Uterus (tissue), 3 donors: ENCODE measurements at regions not wholly inside any gene's neighbourhood (a gene's known extent, or its start where the extent isn't known, plus 50 kb on each side); places are given as distances from the start of the nearest gene placed in this dataset.

Experiments
- DNase-seq, 2 donors: peaks; one replicate each; pipeline ENCODE4 v3.0.0-alpha.2; 2019 to 2020
- H3K27ac ChIP-seq, 2 donors: fragments of 200-600 bp; sonication (generic); 1 replicate in 1 of 2; 2 replicates in 1 of 2; pipeline ENCODE4 v1.5.1; 2016 to 2018
- H3K27me3 ChIP-seq, 2 donors: fragments of 200-600 bp; sonication (generic); one replicate each; pipeline ENCODE4 v1.5.1; 2018 to 2019; ENCODE audit warnings: control low read depth in 1 of 2
- H3K36me3 ChIP-seq, 2 donors: fragments of 200-600 bp; sonication (generic); one replicate each; pipeline ENCODE4 v1.5.1; 2019; ENCODE audit warnings: control low read depth in 1 of 2
- H3K4me1 ChIP-seq, 2 donors: fragments of 200-600 bp; sonication (generic); one replicate each; pipeline ENCODE4 v1.5.1; 2018 to 2019; ENCODE audit warnings: control low read depth in 1 of 2
- H3K4me3 ChIP-seq, 2 donors: fragments of 200-600 bp; sonication (generic); 1 replicate in 1 of 2; 2 replicates in 1 of 2; pipeline ENCODE4 v1.5.1; 2018 to 2019; ENCODE audit warnings: mild to moderate bottlenecking in 1 of 2
- H3K9me3 ChIP-seq, 2 donors: fragments of 200-600 bp; sonication (generic); one replicate each; pipeline ENCODE4 v1.5.1; 2019; ENCODE audit warnings: control low read depth in 1 of 2
- CTCF ChIP-seq, 4 experiments: fragments of 200-600 bp in 2 of 4; fragments of 450-650 bp in 2 of 4; sonication (generic) in 2 of 4; IDR thresholded peaks; one replicate each; pipeline ENCODE4 v1.5.1; 2016 to 2019; ENCODE audit warnings: antibody characterized with exemption in 4 of 4, mild to moderate bottlenecking in 2 of 4, moderate library complexity in 1 of 4
- POLR2A ChIP-seq, 2 donors: fragments of 450-650 bp; IDR thresholded peaks; one replicate each; pipeline ENCODE4 v1.6.1; 2016; ENCODE audit warnings: antibody characterized with exemption in 2 of 2, mild to moderate bottlenecking in 1 of 2, moderate library complexity in 1 of 2
- intact Hi-C: fragments of 100-400 bp; cut with DNase I; formaldehyde crosslinking; loops from one replicate; pipeline ENCODE4 v1.15.1; 2023; ENCODE audit warnings: low total_unique reads
- donor health status: DM: yes; HTN: yes; CAD: no.

GRCh38 chr6:92433911-92434310 is 985.4 kb downstream of the EPHA7 start:
- Histone ChIP-seq H3K27me3 (no peaks in the 10 kb centered on the region), H3K36me3 (no peaks in the 10 kb centered on the region), H3K4me1 (no peaks in the 10 kb centered on the region), H3K9me3 (no peaks in the 10 kb centered on the region), H3K4me3 (no peak overlapping the region), H3K27ac (no peak overlapping the region)
- DNase-seq: no peak
- intact Hi-C loops: no loop called here
- TF ChIP-seq CTCF (IDR thresholded peaks at IDR 0.05): no peak
- TF ChIP-seq POLR2A (IDR thresholded peaks at IDR 0.05): no peak

GRCh38 chr6:92431502-92431901 is 987.9 kb downstream of the EPHA7 start:
- no peak overlapping the region for H3K4me3 ChIP-seq
- H3K9me3 ChIP-seq: no peaks in the 10 kb centered on the region
- DNase-seq: no peak
- no peaks in the 10 kb centered on the region for H3K36me3 ChIP-seq
- no peaks in the 10 kb centered on the region for H3K4me1 ChIP-seq
- TF ChIP-seq POLR2A (IDR thresholded peaks at IDR 0.05) (no peak), CTCF (IDR thresholded peaks at IDR 0.05) (no peak)
- intact Hi-C loops: no loop called here
- no peak overlapping the region for H3K27ac ChIP-seq
- H3K27me3 ChIP-seq: no peaks in the 10 kb centered on the region

GRCh38 chr6:92428448-92428847 is 990.9 kb downstream of the EPHA7 start:
- H3K4me1 ChIP-seq: no peaks in the 10 kb centered on the region
- no peak for DNase-seq
- H3K27me3 ChIP-seq: no peaks in the 10 kb centered on the region
- intact Hi-C loops: no loop called here
- no peaks in the 10 kb centered on the region for H3K9me3 ChIP-seq
- no peaks in the 10 kb centered on the region for H3K36me3 ChIP-seq
- no peak for TF ChIP-seq CTCF (IDR thresholded peaks at IDR 0.05)
- no peak for TF ChIP-seq POLR2A (IDR thresholded peaks at IDR 0.05)
- H3K27ac ChIP-seq: no peak overlapping the region
- no peak overlapping the region for H3K4me3 ChIP-seq

- Histone ChIP-seq H3K27ac (no peak overlapping the region), H3K9me3 (no peaks in the 10 kb centered on the region), H3K4me1 (no peaks in the 10 kb centered on the region), H3K27me3 (no peaks in the 10 kb centered on the region), H3K4me3 (no peak overlapping the region), H3K36me3 (no peaks in the 10 kb centered on the region)
- DNase-seq: no peak
- intact Hi-C loops: no loop called here
- TF ChIP-seq CTCF (IDR thresholded peaks at IDR 0.05) (no peak), POLR2A (IDR thresholded peaks at IDR 0.05) (no peak)
These were observed 991.9 kb downstream of the EPHA7 start for GRCh38 chr6:92427453-92427852.

GRCh38 chr6:92415656-92416055 is 1003.7 kb downstream of the EPHA7 start:
- Histone ChIP-seq H3K4me3 (no peak overlapping the region), H3K4me1 (no peaks in the 10 kb centered on the region), H3K36me3 (no peaks in the 10 kb centered on the region), H3K9me3 (no peaks in the 10 kb centered on the region), H3K27ac (no peak overlapping the region), H3K27me3 (no peaks in the 10 kb centered on the region)
- intact Hi-C loops: no loop called here
- no peak for TF ChIP-seq POLR2A (IDR thresholded peaks at IDR 0.05)
- no peak for TF ChIP-seq CTCF (IDR thresholded peaks at IDR 0.05)
- no peak for DNase-seq
